IMR-90 (cell line): ENCODE measurements at regions not wholly inside any gene's neighbourhood (a gene's known extent, or its start where the extent isn't known, plus 50 kb on each side); places are given as distances from the start of the nearest gene placed in this dataset.

Source experiments
- ATAC-seq: fragments of 200-7000 bp; cut with Tn5 transposase; 2 replicates; pipeline ENCODE4 v1.9.1; 2020; ENCODE audit warnings: low read depth, mild to moderate bottlenecking, moderate library complexity
- BruUV-seq: library from RNA; stranded (reverse); fragments of 400-500 nt; replicated peaks from 2 replicates; lab custom pipeline; 2021; lab: Mats Ljungman, UMichigan
- CTCF ChIA-PET: fragments of 300-600 bp; formaldehyde crosslinking; extraction: SDS; loops from one replicate; lab custom pipeline; 2021; ENCODE audit warnings: antibody characterized with exemption; lab: Yijun Ruan, JAX
- POLR2A ChIA-PET: fragments of 300-600 bp; sonication (Branson Sonifier 250); formaldehyde crosslinking; loops from one replicate; lab custom pipeline; 2022; ENCODE audit warnings: antibody characterized with exemption; ENCODE audit not compliant: unreplicated experiment; lab: Charles Lee
- DNase-seq: peaks from one replicate; pipeline ENCODE4 v3.0.0; 2013
- H2AFZ ChIP-seq: replicated peaks from 2 replicates; pipeline ENCODE3; 2013; ENCODE audit warnings: low read length, mild to moderate bottlenecking; ENCODE audit not compliant: poor library complexity
- H2AK5ac ChIP-seq: 2 replicates; pipeline ENCODE4 v1.6.1; 2013; ENCODE audit warnings: low read depth, low read length, inconsistent platforms
- H2AK9ac ChIP-seq: replicated peaks from 2 replicates; pipeline ENCODE3; 2013; ENCODE audit warnings: mild to moderate bottlenecking, low read depth, low read length, moderate library complexity; ENCODE audit not compliant: poor library complexity
- H2BK120ac ChIP-seq: 2 replicates; pipeline ENCODE4 v1.6.1; 2013; ENCODE audit warnings: low read depth, low read length, inconsistent platforms
- H2BK15ac ChIP-seq: 3 replicates; pipeline ENCODE4 v1.6.1; 2013; ENCODE audit warnings: low read depth, low read length, inconsistent platforms
- H2BK20ac ChIP-seq: 2 replicates; pipeline ENCODE4 v1.6.1; 2013; ENCODE audit warnings: low read depth, mild to moderate bottlenecking, inconsistent platforms, low read length, moderate library complexity
- H2BK5ac ChIP-seq: 2 replicates; pipeline ENCODE4 v1.6.1; 2013; ENCODE audit warnings: mild to moderate bottlenecking, low read depth, low read length, inconsistent platforms; ENCODE audit not compliant: poor library complexity, severe bottlenecking
- H3K14ac ChIP-seq: replicated peaks from 2 replicates; pipeline ENCODE4 v1.6.1; 2013; ENCODE audit warnings: low read depth, low read length, inconsistent platforms
- H3K18ac ChIP-seq: 2 replicates; pipeline ENCODE4 v1.6.1; 2013; ENCODE audit warnings: low read depth, low read length, control low read depth
- H3K23ac ChIP-seq: 2 replicates; pipeline ENCODE4 v1.6.1; 2013; ENCODE audit warnings: low read depth, low read length, inconsistent platforms
- H3K27ac ChIP-seq: 2 replicates; pipeline ENCODE4 v1.5.1; 2013; ENCODE audit warnings: mild to moderate bottlenecking, control low read depth, low read length; ENCODE audit not compliant: insufficient read depth
- H3K27me3 ChIP-seq: 2 replicates; pipeline ENCODE4 v1.6.1; 2013; ENCODE audit warnings: low read length; ENCODE audit not compliant: control insufficient read depth, insufficient read depth
- H3K36me3 ChIP-seq: 2 replicates; pipeline ENCODE4 v1.6.1; 2013; ENCODE audit warnings: low read length, mixed read lengths; ENCODE audit not compliant: control insufficient read depth, insufficient read depth
- H3K4ac ChIP-seq: 2 replicates; pipeline ENCODE4 v1.6.1; 2013; ENCODE audit warnings: low read depth, low read length, inconsistent platforms
- H3K4me1 ChIP-seq: 2 replicates; pipeline ENCODE4 v1.6.1; 2013; ENCODE audit warnings: low read length, mixed read lengths; ENCODE audit not compliant: control insufficient read depth, insufficient read depth
- H3K4me2 ChIP-seq: 2 replicates; pipeline ENCODE4 v1.6.1; 2013; ENCODE audit warnings: low read depth, mild to moderate bottlenecking, control low read depth, low read length, moderate library complexity
- H3K4me3 ChIP-seq: 2 replicates; pipeline ENCODE4 v1.5.1; 2013; ENCODE audit warnings: low read depth, mild to moderate bottlenecking, control low read depth, low read length, moderate library complexity; ENCODE audit not compliant: insufficient read depth
- H3K56ac ChIP-seq: 2 replicates; pipeline ENCODE4 v1.6.1; 2013; ENCODE audit warnings: low read length, inconsistent platforms; ENCODE audit not compliant: insufficient read depth; ENCODE audit errors: extremely low read depth
- H3K79me1 ChIP-seq, 2 experiments: 2 replicates each; pipeline ENCODE4 v1.6.1; 2013; ENCODE audit warnings: low read length in 2 of 2, inconsistent platforms in 1 of 2, low read depth in 1 of 2
- H3K9ac ChIP-seq: 2 replicates; pipeline ENCODE4 v1.6.1; 2013; ENCODE audit warnings: low read depth, low read length, control low read depth
- H3K9me1 ChIP-seq: 2 replicates; pipeline ENCODE4 v1.6.1; 2013; ENCODE audit warnings: low read length, inconsistent platforms; ENCODE audit not compliant: insufficient read depth
- H3K9me3 ChIP-seq: 2 replicates; pipeline ENCODE4 v1.6.1; 2013; ENCODE audit warnings: low read length; ENCODE audit not compliant: control insufficient read depth, insufficient read depth
- H4K20me1 ChIP-seq: 2 replicates; pipeline ENCODE4 v1.6.1; 2013; ENCODE audit warnings: low read length, inconsistent platforms; ENCODE audit not compliant: insufficient read depth
- H4K5ac ChIP-seq: 2 replicates; pipeline ENCODE4 v1.6.1; 2013; ENCODE audit warnings: mild to moderate bottlenecking, low read depth, low read length, control low read depth
- H4K8ac ChIP-seq, 2 experiments: 2 replicates each; pipeline ENCODE4 v1.6.1; 2013; ENCODE audit warnings: low read depth in 2 of 2, low read length in 2 of 2, control low read depth in 1 of 2, inconsistent platforms in 1 of 2
- H4K91ac ChIP-seq: 2 replicates; pipeline ENCODE4 v1.6.1; 2013; ENCODE audit warnings: low read depth, low read length, inconsistent platforms; ENCODE audit not compliant: insufficient read depth
- CEBPB ChIP-seq: IDR thresholded peaks from 2 replicates; pipeline ENCODE4 v1.6.1; 2012; ENCODE audit warnings: low read depth, low read length, improper control_type of control experiment
- CHD1 ChIP-seq: IDR thresholded peaks from 2 replicates; pipeline ENCODE4 v1.6.1; 2012; ENCODE audit warnings: low read depth, low read length, improper control_type of control experiment
- ELK1 ChIP-seq: fragments of 150-350 bp; IDR thresholded peaks from 2 replicates; pipeline ENCODE4 v1.6.1; 2016; ENCODE audit warnings: low read depth, mild to moderate bottlenecking, low read length, moderate library complexity, borderline replicate concordance
- FOS ChIP-seq: fragments of 150-350 bp; IDR thresholded peaks from 2 replicates; pipeline ENCODE4 v1.6.1; 2016; ENCODE audit warnings: low read depth, low read length
- MAZ ChIP-seq: IDR thresholded peaks from 2 replicates; pipeline ENCODE4 v1.6.1; 2012; ENCODE audit warnings: low read depth, mild to moderate bottlenecking, low read length, improper control_type of control experiment, moderate library complexity, borderline replicate concordance
- MXI1 ChIP-seq: IDR thresholded peaks from 2 replicates; pipeline ENCODE4 v1.6.1; 2012; ENCODE audit warnings: low read depth, mild to moderate bottlenecking, low read length, moderate library complexity, borderline replicate concordance
- NFE2L2 ChIP-seq: fragments of 150-350 bp; IDR thresholded peaks from 2 replicates; pipeline ENCODE4 v1.6.1; 2016; ENCODE audit warnings: low read depth, mild to moderate bottlenecking, low read length
- POLR2A ChIP-seq: IDR thresholded peaks from 2 replicates; pipeline ENCODE4 v1.6.1; 2012; ENCODE audit warnings: mild to moderate bottlenecking, low read depth, low read length
- RAD21 ChIP-seq: IDR thresholded peaks from 2 replicates; pipeline ENCODE4 v1.6.1; 2012; ENCODE audit warnings: low read length, improper control_type of control experiment
- RCOR1 ChIP-seq: IDR thresholded peaks from 2 replicates; pipeline ENCODE4 v1.6.1; 2012; ENCODE audit warnings: mild to moderate bottlenecking, low read length, improper control_type of control experiment; ENCODE audit not compliant: insufficient replicate concordance
- USF2 ChIP-seq: fragments of 150-350 bp; IDR thresholded peaks from 2 replicates; pipeline ENCODE4 v1.6.1; 2017; ENCODE audit warnings: mild to moderate bottlenecking, antibody characterized with exemption, low read length, low read depth
- WGBS, 2 experiments: methylation state at CpG; one replicate each; pipeline versions ENCODE4 v1.1.5 to v1.1.7; 2013; ENCODE audit warnings: missing lambda C conversion rate in 2 of 2; ENCODE audit not compliant: insufficient read length in 1 of 2; ENCODE audit errors: extremely low coverage in 2 of 2; 5-methylcytosine and 5-hydroxymethylcytosine counted together
- dilution Hi-C: fragments of 300-500 bp; cut with HindIII; formaldehyde crosslinking; loops from one replicate; pipeline ENCODE4 v1.14.3; 2018; ENCODE audit warnings: low sequenced_read_pairs; ENCODE audit not compliant: unreplicated experiment
- in situ Hi-C: fragments of 300-500 bp; cut with MboI; formaldehyde crosslinking; loops from 3 replicates; pipeline ENCODE4 v1.14.3; 2019; ENCODE audit warnings: low sequenced_read_pairs, inconsistent platforms, mixed read lengths
- intact Hi-C: fragments of 100-400 bp; cut with micrococcal nuclease; formaldehyde crosslinking; loops from 2 replicates; pipeline ENCODE4 v1.10.0; 2022

DNA sequence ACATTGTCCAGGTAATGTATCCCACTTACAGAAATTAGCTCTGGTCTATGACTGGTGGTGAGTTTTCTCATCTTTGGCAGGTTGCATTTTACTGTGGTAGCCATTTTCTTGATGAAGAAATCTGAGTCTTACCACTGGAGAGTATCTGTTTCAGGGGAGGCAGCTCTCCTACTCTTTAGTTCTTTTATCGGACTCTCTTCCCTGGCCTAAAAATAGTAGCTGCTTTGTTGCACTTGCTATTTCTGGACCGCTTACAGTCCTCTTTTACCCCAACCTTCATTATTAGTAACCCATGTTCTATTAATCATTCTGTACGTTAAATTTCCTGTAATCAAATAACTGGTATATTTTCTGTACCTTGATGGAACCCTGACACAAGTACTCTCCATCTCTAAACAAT, 720.8 kb downstream of the PLA2G4A start:
- Histone ChIP-seq H2BK20ac (no peak overlapping the region), H2BK5ac (no peak overlapping the region), H2BK15ac (no peak overlapping the region), H3K27ac (no peak overlapping the region), H3K4me2 (no peak overlapping the region), H3K4ac (no peak overlapping the region), H3K4me3 (no peak overlapping the region), H3K9me1 (no peaks in the 10 kb centered on the region), H2AFZ (no peak overlapping the region), H3K79me1 (no peaks in the 10 kb centered on the region), H4K5ac (no peak overlapping the region), H3K9me3 (no peaks in the 10 kb centered on the region), H2AK5ac (no peak overlapping the region), H3K14ac (no peak overlapping the region), H2BK120ac (no peak overlapping the region), H3K27me3 (no peaks in the 10 kb centered on the region), H4K8ac (no peak overlapping the region), H3K18ac (no peak overlapping the region), H3K4me1 (no peaks in the 10 kb centered on the region), H4K91ac (no peak overlapping the region), H3K23ac (no peak overlapping the region), H3K36me3 (no peaks in the 10 kb centered on the region), H2AK9ac (no peak overlapping the region), H3K56ac (no peak overlapping the region), H3K9ac (no peak overlapping the region), H4K20me1 (no peaks in the 10 kb centered on the region)
- POLR2A ChIA-PET, result no interaction called here
- dilution Hi-C loops, result no loop called here
- in situ Hi-C loops, result no loop called here
- intact Hi-C loops, result no loop called here
- DNase-seq (no peak), ATAC-seq (no peak)
- CTCF ChIA-PET, result no interaction called here
- no peak for TF ChIP-seq ELK1
- TF ChIP-seq RCOR1, result no peak
- no peak for TF ChIP-seq FOS
- no peak for TF ChIP-seq RAD21
- no peak for TF ChIP-seq USF2
- TF ChIP-seq MAZ, result no peak
- no peak for TF ChIP-seq POLR2A
- TF ChIP-seq MXI1, result no peak
- no peak for TF ChIP-seq NFE2L2
- TF ChIP-seq CHD1, result no peak
- TF ChIP-seq CEBPB, result no peak
- WGBS, 2 experiments, result no CpG with 5 or more reads among the region's 3 CpGs
- BruUV-seq, result no TSS peak
